Stimulated activated CD4-positive, alpha-beta T cell treated with anti-CD3 and anti-CD28 coated beads, Interleukin-12 subunit alpha, Interleukin-12 subunit beta, amount 100 ng/mL, for 4 hours (primary cell): ENCODE measurements at regions not wholly inside any gene's neighbourhood (a gene's known extent, or its start where the extent isn't known, plus 50 kb on each side); places are given as distances from the start of the nearest gene placed in this dataset.

Source experiments
- DNase-seq: peaks from one replicate; pipeline ENCODE4 v3.0.0-alpha.2; 2020

DNA sequence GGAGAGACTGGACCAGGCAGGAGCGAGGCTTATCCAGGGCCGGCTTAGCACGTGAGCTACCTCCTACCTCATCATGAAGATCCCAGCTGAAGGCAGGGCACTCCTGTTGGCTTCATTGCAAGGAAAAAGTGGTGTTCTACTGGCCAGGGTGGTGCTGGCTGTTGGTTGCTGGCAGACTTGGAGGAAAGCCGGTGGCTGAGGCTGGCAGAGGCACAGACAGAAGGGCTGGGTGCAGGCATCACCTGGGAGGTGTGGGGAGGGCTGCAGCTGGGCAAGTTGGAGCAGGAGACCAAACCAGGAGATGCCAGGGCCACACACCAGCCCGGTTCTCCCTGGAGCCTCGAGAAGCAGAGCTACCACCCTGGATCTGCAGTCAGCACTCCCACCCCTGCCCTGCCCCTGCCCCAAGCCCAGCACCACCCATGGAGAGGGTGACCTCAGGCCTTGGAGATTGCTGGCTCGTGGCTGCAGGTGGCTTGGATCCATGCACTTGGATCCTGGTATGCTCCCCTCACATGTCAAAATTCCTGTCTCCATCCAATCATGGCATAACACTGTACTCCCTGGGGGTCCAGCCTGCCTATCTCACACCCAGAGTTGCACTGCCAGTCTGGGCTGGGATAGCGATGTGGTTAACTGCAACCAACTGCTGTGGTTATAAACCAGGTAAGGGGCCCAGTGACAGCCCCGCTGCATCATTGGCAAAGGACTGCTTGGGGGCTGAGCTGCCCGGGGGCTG is 49.7 kb downstream of the GLI2 start:
- no peak for DNase-seq

DNA sequence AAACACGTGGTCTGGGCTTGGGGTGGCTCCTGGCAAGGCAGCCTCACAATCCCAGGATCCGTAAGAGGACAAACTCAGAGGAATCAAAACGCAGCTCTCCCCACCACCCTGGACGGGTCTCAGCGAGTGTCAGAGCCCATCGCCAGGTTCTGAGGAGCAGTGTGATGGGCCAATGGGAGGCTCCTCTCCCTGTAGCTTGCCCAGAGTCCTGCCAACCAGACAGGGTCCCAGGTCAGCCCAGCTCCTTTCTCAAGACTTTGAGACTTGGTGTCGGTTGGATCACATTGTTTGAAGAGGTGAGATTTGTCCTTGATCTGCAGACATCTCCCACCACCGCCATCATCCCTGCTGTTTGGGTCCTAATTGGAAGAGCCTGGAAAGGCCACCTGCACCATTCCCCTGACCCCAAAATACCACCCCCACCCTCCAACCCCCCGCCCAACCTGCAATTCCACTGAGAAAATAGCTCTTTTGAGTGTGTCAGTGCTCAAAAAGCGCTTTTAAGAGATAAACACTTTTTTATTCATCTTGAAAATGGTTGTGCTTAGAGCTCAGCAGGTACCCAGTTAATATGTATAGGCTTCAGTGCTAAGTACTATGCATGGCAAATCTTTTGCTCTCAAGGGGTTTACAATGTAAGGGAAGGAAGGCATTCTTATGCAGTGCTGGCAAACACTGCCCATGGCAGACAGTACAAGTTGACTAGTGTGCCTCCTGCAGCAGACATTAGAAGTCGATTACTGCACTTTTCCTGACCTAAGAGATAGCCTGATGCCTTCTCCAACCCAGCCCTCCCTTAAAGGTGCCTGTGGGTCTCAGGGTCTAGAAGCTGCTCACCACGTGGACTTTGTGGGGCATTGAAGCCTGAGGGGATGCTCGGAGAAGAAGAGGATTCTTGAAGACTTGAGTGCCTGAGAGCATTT is 50.6 kb downstream of the GLI2 start:
- no peak for DNase-seq

DNA sequence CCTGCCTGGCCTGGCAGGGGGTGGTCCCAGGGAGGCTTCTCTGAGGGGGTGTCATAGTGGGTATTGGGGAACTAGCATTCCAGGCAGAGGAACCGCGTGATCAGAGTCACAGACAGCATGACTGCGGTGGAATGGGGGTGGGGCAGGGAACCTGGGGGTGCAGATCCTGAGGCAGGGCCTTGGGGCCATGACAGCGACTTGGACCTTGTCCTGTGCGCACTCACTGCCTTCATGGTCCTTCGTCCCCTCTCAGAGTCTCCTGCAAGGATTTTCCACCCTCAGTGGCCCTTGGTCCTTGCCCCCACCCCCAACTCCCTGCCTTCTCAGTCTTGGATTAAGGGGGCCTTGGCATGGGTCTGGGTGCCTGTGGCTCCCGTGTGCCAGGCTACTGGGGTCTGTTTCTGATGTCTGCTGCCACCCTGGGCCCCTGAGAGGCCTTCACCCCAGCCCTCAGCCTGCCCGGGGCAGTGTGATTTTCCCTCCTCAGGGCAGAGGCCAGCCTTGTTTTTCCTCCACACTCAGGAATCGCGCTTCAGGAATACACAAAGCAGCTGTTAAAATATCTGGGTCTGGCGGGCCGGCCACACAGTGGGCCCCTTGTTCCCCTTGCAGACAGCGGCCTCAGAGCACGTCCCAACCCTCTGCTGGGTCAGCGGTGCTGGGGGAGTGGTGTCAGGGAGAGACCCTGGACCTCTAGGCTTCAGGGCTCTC is 51.6 kb downstream of the GLI2 start:
- no peak for DNase-seq

DNA sequence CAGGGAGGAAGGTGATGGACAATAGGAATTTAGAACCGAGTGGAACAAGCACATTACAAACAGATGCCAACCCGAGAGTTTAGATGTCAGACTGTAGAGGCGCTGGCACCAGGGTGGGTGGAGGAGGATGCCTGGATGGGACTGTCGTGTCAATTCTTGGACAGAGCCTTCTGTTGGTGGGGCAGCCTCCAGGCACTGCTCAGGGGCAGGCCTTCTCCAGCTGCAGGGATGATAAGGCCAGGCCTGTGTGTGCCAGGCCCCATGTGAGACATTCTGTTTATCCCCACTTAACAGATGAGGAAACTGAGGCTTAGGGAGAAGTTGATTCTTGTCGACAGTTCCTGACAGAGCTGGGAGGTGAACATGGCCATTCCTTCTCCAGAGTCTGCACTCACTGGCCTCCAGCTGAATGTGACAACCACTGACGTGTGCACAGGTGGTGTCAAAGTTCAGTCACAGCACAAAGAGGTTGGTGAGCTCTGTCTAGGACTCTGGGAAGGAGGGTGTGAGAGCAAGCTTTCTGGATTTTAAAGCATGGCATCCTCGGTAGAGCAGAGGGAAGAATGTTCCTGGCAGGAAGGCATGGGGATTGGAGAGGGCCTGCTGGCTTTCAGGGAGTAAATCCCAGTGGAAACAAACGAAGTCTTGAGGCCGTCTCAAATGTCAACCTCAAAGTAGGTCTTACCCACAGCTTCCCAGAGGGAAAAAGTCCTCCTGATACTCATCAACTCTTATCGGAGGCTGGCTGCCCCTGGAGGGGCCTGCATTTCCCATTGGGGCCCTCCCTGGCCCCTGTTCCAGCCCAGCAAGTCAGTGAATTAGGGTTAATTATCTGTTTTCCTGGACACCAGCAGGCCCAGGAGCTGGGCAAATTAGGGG is 52.4 kb downstream of the GLI2 start:
- DNase-seq: no peak

DNA sequence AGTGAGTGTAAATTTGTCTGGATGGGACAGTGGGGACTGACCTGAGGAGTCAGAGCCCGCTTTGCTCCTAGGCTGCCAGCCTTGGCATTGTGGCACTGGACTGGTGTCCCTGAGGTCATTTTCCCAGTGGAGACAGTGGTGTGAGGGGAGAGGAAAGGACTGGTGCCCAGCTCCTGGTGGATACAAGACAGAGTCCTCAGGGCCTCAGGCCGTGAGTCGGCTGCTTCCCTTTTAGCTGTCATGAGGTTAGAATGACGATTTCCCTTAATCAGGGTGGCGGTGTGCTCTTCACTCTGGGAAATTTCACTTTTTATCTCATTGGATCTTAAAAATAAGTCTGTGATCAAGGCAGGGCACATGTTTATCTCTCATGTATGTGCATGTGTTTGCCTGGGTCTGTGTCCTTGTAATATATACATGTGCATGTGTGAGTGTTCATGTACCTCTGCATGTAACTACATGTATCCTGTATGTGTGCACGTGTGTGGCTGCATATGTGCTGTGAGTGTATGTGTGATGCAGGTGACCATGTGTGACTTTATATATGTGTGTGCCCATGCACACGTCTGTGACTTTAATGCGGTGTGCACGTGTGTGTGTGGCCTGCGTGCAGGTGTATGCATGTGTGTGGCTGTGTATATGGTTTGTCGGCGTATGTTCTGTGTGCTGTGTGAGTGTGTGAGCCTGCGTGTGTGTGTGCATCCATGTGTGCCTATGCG is 55.7 kb downstream of the GLI2 start:
- no peak for DNase-seq

DNA sequence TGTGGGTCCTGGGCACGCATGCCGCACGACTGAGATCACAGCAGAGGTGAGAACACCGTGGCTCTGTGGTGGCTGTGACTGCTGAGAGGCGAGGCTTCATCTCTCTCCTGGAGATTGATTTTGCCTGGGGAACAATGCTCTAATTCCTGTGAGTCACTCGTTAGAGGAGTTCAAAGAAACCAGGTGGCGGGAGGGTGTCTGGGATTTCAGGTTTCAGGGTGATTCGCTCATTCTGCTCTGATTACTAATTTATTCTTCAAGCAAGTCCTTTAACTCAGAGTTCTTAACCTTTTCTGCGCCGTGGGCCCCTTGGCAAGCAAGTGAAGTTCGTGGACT is 56.3 kb downstream of the GLI2 start:
- no peak for DNase-seq

DNA sequence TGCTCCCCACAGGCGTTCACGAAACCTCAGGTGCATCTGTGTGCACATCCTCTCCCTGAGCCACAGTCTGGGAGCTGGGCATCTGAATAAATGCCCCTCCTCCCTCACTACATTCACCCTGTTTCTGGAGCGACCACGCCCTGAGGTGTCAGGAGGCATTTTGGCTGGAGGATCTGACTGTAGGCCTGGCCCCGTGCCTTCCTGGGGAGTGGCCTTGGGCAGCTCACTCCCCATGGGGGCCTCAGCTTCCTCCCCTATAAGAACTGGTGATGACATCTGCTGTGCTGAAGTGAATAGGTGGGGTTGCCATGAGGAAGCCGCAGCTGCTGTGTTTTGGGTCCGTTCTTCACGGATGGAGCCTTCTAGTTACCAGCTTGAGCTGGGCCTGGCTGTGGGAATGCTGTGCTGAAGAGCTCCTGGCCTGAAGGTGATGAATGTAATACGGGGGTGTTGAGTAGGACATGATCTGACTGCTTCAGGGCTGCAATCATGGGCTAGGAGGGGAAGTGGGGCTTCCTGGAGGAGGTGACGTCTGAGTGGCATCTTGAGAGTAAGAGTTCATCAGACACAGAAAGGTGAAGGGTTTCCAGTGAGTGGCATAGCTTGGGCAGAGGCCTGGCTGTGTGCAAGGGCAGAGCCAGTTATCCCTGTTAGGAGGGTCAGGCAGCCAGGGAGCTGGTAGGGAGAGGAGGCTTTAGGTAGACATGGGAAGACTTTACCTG is 58.2 kb downstream of the GLI2 start:
- no peak for DNase-seq

DNA sequence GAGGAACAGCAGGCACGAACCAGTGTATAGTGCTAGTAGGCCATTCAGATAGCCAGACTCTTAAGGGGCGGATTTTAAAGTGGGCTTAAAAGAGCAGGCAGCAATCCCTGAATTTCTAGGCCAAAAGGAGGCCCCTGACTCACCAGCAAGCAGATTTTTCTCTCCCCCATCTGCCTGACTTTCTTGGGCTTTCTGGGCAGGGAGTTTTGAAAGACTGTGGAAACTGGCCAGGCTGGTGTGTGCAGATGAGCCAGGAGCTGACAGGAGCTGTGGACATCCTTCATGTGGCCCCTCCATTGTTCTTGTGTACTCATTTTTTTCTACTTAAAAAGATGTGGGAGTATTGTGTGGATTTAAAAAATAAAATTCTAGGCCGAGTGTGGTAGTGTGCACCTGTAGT is 59.0 kb downstream of the GLI2 start:
- DNase-seq: no peak

DNA sequence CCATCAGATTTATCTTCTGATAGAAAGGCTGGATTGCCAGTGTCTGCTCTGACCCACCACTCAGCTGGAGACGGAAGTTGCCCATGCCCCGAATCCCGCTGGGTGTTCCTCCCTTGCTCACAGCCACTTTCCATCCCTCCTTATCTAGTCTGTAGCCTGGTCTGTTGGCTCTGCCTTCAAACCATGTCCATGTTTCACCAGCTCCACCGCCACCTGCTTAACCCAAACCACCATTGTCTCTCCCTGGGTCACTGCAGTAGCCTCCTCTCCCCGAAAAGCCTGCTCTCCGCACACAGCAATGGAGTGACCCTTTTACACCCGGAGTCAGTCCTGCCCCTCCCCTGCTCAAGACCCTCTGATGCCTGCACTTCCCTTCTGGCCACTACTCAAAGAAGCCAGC is 60.4 kb downstream of the GLI2 start:
- no peak for DNase-seq

DNA sequence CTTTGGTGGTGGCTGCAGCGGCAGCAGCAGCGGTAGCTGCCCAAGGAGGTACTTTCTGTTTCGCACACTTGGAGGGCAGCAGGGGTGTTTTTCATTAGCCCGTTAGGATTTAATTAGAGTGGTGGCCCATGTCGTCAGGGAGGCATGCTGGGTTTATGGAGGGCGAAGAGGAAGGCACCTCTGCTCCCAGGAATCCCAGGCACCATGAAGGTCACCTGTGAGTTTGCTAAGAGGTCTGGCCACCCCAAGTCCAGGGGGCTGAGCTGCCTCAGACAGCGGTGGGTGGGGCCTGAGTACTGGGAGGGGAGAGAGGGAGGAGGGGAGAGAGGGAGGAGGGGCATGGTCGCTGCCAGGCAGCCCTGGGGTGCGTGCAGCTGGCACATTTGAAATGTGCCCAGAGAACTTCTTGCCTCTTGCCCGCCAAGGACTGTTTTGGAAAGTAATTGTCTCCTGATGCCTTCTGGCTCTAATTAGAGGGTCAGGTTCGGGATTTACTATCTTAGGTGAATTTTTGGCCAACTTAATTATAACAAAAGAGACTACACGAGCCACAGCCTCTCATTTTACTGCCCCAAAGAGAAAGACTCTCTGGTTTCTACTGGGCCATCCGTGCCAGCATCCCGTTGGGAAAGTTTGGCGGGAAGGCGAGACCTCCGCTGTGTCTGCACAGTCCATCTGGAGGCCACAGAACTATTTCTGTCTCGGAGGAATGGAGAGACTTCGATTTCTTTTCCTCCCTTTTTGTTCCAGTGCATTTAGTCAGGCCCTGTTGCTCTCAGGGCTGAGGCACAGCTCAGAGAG is 62.0 kb downstream of the GLI2 start:
- DNase-seq: no peak

DNA sequence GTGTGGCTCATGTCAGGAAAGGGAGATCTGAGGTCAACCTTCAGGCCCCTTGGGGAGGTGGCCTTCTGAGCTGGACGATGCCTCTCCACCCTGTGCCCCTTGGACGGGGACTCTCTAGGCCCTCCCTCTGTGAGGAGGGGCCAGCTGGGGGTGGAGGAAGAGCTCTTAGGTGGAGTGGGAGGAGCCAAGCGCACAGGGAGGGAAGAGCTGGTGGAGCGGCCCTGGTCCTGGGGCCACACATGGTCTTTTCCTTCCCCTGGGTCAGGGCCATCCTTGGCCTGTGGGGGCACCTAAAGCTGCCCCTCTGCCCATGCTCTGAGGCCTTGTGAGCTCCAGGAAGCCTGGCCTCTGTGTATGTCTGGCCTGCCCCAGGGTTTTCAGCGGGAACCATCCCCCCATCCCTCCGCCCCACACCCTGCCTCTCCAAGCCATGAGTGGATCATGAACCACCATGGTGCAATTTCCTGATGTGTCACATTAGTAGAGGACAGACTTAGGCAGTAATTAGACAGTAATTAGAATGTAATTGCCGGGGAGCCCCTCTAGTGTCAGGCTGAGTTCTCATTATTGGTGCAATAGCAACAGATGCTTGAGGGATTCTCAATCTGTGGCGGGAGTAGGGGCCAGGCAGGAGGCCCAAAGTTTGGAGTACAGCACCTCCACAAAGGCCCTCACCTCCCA is 63.0 kb downstream of the GLI2 start:
- no peak for DNase-seq

DNA sequence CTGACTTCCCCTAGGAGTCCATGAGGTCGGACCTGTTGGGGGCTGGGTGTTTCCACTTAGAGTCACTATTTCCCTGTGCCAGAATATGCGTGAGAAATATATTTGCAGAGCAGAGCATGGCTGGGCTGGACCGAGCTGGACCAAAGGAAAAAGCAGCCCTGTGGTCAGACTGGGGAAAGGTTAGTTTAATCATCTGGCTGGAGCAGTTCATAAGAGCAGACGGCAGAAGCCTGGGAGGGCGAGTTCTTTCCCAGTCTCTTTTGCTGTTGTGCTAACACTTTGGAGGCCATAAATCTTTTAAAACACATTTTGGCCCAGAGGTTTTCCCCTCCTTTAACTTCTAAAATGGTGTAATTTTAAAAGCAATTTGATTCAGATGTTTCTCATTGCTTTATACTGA is 66.5 kb downstream of the GLI2 start:
- DNase-seq: no peak

DNA sequence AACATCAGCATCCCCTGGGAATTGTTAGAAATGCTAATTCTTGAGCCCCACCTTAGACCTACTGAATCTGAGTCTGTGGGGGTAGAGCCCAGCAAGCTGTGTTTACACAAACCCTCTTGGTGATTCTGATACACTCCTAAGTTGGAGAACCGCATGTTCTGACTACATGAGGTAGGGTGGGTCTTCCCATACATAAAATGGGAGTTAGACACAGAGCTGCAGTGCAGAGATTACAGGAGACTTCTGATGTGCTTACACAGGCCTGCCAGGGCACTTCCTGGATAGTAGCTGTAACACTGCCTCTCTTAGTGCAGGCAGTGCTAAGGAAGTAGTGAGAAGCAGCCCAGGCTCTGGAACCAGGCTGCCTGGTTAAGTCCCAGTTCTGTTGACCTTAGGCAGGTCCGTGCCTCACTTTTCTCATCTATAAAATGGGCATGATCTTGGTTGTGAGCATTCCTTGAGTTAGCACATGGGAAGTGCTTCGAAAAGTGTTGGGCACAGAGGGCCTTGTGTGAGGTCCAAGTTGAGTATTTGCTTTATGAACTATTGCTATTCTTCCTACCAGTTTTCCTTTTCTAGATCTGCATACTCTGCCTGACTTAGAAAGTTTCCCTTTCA is 67.3 kb downstream of the GLI2 start:
- no peak for DNase-seq

DNA sequence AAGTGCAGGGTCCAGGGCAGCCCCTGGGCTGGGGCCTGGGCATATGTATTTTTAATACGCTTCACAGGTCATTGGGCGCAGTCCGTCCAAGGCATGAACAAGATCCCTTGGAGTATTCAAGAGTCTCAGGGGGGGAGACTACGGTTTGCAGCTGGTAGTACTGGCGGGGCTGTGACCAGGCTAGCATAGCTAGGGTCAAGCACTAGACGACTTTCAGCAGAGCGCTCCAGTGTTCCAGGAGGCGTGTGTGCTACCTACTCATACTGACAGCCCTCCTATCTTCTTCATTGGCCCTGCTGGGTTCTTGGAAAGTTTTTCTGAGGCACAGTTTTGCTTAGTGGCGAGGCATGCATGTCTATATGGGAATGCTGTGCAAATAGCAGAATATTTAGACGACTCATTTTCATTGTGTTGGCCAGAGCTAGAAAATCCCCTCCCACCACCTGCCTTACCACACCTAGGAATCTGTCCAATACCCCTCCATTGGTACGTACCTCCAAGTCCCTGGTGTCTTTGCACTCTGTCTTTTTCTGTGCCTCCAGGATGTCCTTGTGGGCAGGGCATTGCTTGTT is 68.2 kb downstream of the GLI2 start:
- no peak for DNase-seq

DNA sequence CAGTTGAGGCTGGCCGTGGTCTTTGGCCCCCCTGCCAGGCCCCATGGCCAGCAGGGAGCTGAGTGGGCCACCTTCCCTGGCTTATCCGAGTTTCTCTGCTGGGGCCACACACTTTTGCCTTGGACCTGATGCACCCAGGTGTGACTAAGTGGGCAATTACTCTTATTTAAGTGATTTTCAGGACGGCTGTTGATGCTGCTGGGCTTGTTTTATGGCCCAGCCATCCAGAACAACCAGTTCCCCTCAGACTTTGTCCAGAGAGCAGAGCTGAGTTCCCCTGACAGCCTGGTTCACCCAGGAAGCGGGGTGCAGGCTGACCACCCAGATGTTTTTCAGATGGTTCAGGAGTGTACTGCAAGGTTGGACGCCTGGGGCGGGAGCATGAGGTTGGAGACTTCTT is 68.8 kb downstream of the GLI2 start:
- no peak for DNase-seq

DNA sequence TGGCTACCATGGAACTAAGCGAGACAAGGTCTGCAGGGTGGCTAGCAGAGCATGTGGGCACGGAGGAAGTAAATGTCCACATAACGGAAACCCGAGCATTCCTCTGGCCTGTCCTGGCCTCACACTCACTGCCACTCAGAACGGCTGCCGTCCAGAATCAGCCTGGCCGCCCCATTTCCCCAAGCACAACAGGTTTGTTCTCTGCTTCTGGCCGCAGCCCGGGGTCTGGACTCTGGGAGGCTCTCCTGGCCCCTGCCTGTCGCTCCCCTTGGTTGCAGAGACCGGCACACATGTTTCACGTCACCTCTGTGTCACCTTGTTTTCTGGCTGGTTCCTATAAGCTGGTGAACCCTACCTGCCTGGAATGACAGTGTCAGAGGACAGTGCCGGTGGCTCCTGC is 69.3 kb downstream of the GLI2 start:
- no peak for DNase-seq

DNA sequence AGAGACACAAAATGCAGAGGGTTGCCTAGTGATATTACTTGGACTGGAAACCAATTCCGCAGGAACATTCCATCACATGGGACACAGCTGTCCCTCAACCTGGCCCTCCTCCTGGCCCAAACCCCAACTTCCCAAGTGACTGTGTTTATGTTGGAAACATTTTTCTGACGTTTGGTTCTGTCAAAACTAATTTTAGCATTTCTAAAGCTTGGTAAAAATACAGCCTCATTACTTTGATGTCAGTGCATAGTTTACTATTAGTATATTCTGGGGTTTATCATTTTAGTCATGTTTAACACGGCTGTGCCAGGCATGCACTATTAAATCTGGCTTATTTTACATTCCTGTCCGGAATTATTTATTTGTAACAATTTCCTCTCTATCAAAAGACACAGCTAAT is 69.9 kb downstream of the GLI2 start:
- DNase-seq: no peak

DNA sequence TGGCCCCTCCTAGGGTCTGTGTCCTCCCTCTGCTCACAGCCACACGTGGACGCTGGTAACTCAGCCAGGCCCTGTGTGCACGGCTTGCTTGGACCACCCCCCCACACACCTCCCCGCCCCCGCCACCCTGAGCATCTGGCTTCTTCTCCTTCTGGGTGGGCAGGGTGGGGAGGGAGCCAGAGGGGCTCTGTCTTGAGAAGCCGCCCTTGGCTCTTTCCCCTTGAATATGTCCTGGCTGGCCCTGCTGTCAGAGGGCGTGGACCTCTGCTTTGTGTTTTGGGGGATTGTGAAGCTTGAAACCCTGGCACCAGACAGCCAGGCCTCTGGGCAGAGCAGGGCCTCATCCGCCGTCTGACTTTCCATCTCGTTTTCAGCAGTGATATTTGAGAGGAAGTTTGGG is 72.1 kb downstream of the GLI2 start:
- DNase-seq: no peak

DNA sequence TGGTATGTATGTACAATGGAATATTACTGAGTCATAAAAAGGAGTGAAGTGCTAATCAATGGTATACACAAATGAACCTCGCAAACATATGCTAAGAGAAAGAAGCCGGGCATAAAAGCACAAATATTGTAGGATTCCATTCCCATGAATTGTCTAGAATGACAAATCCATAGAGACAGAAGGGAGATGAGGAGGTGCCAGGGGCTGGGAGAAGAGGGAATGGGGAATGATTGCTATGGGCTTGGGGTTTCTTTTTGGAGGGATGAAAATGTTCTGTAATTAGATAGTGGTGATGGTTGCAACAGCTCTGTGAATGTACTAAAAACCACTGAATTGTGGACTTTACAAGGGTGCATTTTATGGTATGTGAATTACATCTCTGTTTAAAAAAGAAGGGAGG is 73.5 kb downstream of the GLI2 start:
- no peak for DNase-seq
